Ishikawa (cell line): ENCODE measurements at regions not wholly inside any gene's neighbourhood (a gene's known extent, or its start where the extent isn't known, plus 50 kb on each side); places are given as distances from the start of the nearest gene placed in this dataset.

ENCODE experiments used
- CREB1 ChIP-seq: IDR thresholded peaks from 2 replicates; pipeline ENCODE4 v1.6.1; 2012; ENCODE audit warnings: low read depth
- EP300 ChIP-seq: IDR thresholded peaks from 2 replicates; pipeline ENCODE4 v1.6.1; 2012; ENCODE audit warnings: borderline replicate concordance
- MAX ChIP-seq: IDR thresholded peaks from 2 replicates; pipeline ENCODE4 v1.6.1; 2012
- RAD21 ChIP-seq: IDR thresholded peaks from 2 replicates; pipeline ENCODE4 v1.6.1; 2012; ENCODE audit warnings: low read depth
- TAF1 ChIP-seq: IDR thresholded peaks from 2 replicates; pipeline ENCODE4 v1.6.1; 2012; ENCODE audit warnings: low read depth, mild to moderate bottlenecking
- YY1 ChIP-seq: IDR thresholded peaks from 2 replicates; pipeline ENCODE4 v1.6.1; 2012; ENCODE audit warnings: low read depth
- ZBTB7A ChIP-seq: IDR thresholded peaks from 2 replicates; pipeline ENCODE4 v1.6.1; 2012; ENCODE audit warnings: low read depth
- TF ChIP-seq, protein P1 (sequence below): IDR thresholded peaks from 2 replicates; pipeline ENCODE4 v1.6.1; 2012; ENCODE audit warnings: low read depth, mild to moderate bottlenecking

DNA sequence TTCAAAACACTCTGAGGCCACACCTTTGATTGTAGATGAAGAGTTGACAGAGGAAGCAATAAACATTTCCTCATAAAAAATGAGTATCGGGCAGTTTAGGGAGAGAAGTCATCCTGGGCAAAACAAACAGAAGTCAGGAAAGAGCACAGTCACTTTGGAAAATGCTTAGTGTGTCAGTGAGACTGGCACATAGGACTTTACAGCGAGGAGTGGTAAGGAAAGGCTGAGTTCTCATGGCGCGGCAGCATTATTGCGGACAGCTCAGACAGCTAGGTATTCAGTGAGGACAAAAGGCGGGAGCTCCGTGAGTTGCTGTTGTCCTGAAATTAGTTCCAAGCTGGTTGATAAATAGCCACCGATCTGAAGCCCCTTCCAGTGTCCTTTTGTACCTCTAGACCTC is 229.9 kb downstream of the SNAPC1 start:
- no peak for TF ChIP-seq EP300
- TF ChIP-seq, protein P1, sequence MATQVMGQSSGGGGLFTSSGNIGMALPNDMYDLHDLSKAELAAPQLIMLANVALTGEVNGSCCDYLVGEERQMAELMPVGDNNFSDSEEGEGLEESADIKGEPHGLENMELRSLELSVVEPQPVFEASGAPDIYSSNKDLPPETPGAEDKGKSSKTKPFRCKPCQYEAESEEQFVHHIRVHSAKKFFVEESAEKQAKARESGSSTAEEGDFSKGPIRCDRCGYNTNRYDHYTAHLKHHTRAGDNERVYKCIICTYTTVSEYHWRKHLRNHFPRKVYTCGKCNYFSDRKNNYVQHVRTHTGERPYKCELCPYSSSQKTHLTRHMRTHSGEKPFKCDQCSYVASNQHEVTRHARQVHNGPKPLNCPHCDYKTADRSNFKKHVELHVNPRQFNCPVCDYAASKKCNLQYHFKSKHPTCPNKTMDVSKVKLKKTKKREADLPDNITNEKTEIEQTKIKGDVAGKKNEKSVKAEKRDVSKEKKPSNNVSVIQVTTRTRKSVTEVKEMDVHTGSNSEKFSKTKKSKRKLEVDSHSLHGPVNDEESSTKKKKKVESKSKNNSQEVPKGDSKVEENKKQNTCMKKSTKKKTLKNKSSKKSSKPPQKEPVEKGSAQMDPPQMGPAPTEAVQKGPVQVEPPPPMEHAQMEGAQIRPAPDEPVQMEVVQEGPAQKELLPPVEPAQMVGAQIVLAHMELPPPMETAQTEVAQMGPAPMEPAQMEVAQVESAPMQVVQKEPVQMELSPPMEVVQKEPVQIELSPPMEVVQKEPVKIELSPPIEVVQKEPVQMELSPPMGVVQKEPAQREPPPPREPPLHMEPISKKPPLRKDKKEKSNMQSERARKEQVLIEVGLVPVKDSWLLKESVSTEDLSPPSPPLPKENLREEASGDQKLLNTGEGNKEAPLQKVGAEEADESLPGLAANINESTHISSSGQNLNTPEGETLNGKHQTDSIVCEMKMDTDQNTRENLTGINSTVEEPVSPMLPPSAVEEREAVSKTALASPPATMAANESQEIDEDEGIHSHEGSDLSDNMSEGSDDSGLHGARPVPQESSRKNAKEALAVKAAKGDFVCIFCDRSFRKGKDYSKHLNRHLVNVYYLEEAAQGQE, result no peak
- TF ChIP-seq YY1, result no peak
- TF ChIP-seq CREB1, result no peak
- no peak for TF ChIP-seq RAD21
- TF ChIP-seq TAF1, result no peak
- no peak for TF ChIP-seq ZBTB7A
- TF ChIP-seq MAX, result no peak
